Tibial nerve (tissue), 4 donors: ENCODE measurements at regions not wholly inside any gene's neighbourhood (a gene's known extent, or its start where the extent isn't known, plus 50 kb on each side); places are given as distances from the start of the nearest gene placed in this dataset.

ENCODE experiments used
- EP300 ChIP-seq, 2 donors: sonication (generic); formaldehyde crosslinking; IDR thresholded peaks; one replicate each; pipeline ENCODE4 v1.6.1; 2017; ENCODE audit warnings: antibody characterized with exemption in 2 of 2, mild to moderate bottlenecking in 1 of 2
- POLR2A ChIP-seq, 2 donors: fragments of 450-650 bp; IDR thresholded peaks; one replicate each; pipeline ENCODE4 v1.6.1; 2017; ENCODE audit warnings: antibody characterized with exemption in 2 of 2, mild to moderate bottlenecking in 2 of 2, moderate library complexity in 2 of 2
- TF ChIP-seq, protein P1 (sequence below), 5 experiments: fragments of 200-600 bp in 3 of 5; fragments of 450-650 bp in 2 of 5; sonication (generic) in 3 of 5; IDR thresholded peaks; one replicate each; pipeline ENCODE4 v1.5.1; 2016 to 2019; ENCODE audit warnings: antibody characterized with exemption in 5 of 5, mild to moderate bottlenecking in 3 of 5, moderate library complexity in 2 of 5

DNA sequence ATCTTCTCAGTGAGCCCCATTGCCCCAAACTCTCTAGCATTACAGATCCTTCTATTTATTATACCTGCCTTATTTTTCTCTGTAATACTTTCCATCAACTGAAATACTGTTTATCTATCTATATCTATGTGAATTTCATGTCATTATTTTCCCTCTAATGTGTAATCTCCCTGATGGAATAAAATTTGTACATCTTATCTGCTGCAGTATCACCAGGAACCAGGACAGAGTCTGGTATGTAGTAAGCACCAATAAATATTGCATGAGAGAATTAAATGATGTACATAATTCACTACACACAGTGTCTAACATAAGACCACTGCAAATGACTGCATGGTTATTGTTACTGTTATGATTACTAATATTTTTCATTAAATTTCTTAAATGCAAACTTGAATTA is 759.1 kb downstream of the PRELID2 start:
- TF ChIP-seq, protein P1, sequence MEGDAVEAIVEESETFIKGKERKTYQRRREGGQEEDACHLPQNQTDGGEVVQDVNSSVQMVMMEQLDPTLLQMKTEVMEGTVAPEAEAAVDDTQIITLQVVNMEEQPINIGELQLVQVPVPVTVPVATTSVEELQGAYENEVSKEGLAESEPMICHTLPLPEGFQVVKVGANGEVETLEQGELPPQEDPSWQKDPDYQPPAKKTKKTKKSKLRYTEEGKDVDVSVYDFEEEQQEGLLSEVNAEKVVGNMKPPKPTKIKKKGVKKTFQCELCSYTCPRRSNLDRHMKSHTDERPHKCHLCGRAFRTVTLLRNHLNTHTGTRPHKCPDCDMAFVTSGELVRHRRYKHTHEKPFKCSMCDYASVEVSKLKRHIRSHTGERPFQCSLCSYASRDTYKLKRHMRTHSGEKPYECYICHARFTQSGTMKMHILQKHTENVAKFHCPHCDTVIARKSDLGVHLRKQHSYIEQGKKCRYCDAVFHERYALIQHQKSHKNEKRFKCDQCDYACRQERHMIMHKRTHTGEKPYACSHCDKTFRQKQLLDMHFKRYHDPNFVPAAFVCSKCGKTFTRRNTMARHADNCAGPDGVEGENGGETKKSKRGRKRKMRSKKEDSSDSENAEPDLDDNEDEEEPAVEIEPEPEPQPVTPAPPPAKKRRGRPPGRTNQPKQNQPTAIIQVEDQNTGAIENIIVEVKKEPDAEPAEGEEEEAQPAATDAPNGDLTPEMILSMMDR (IDR thresholded peaks at IDR 0.05), result no peak
- TF ChIP-seq POLR2A (IDR thresholded peaks at IDR 0.05) (no peak), EP300 (IDR thresholded peaks at IDR 0.05) (no peak)
